OCI-LY7 (cell line): ENCODE measurements at regions not wholly inside any gene's neighbourhood (a gene's known extent, or its start where the extent isn't known, plus 50 kb on each side); places are given as distances from the start of the nearest gene placed in this dataset.

Source experiments
- BruUV-seq: library from RNA; stranded (reverse); fragments of 400-500 nt; replicated peaks from 2 replicates; lab custom pipeline; 2021; lab: Mats Ljungman, UMichigan
- CTCF ChIA-PET: fragments of 300-600 bp; sonication (Branson Sonifier 250); formaldehyde crosslinking; loops from one replicate; lab custom pipeline; 2022; ENCODE audit warnings: antibody characterized with exemption; ENCODE audit not compliant: unreplicated experiment; lab: Charles Lee
- POLR2A ChIA-PET: fragments of 300-600 bp; sonication (Branson Sonifier 250); formaldehyde crosslinking; loops from one replicate; lab custom pipeline; 2022; ENCODE audit warnings: antibody characterized with exemption; lab: Charles Lee
- DNase-seq: peaks from one replicate; pipeline ENCODE4 v3.0.0-alpha.2; 2015; ENCODE audit warnings: low spot score
- H2AFZ ChIP-seq: fragments of 200-600 bp; sonication (generic), shearing (Covaris generic); 2 replicates; pipeline ENCODE4 v1.6.1; 2014; ENCODE audit warnings: mild to moderate bottlenecking, antibody characterized with exemption, low read length, moderate library complexity
- H3K27ac ChIP-seq: fragments of 200-600 bp; sonication (generic); 2 replicates; pipeline ENCODE4 v1.5.1; 2014; ENCODE audit warnings: mixed run types, low read depth, mild to moderate bottlenecking, moderate library complexity, low read length, inconsistent platforms; ENCODE audit not compliant: poor library complexity, severe bottlenecking
- H3K36me3 ChIP-seq: fragments of 200-600 bp; sonication (generic); 2 replicates; pipeline ENCODE4 v1.6.1; 2014; ENCODE audit warnings: mild to moderate bottlenecking, antibody characterized with exemption, low read length, moderate library complexity, mixed read lengths; ENCODE audit not compliant: insufficient read depth
- H3K4me1 ChIP-seq: fragments of 200-600 bp; sonication (generic); 2 replicates; pipeline ENCODE4 v1.5.1; 2014; ENCODE audit warnings: mild to moderate bottlenecking, low read length; ENCODE audit not compliant: insufficient read depth, poor library complexity, severe bottlenecking
- H3K4me2 ChIP-seq: fragments of 200-600 bp; sonication (generic); 2 replicates; pipeline ENCODE4 v1.6.1; 2014; ENCODE audit warnings: mild to moderate bottlenecking, low read length
- H3K4me3 ChIP-seq: fragments of 200-600 bp; sonication (generic); 2 replicates; pipeline ENCODE4 v1.5.1; 2014; ENCODE audit warnings: mild to moderate bottlenecking, low read depth, low read length; ENCODE audit not compliant: poor library complexity, severe bottlenecking
- H3K79me2 ChIP-seq: fragments of 200-600 bp; sonication (generic); 2 replicates; pipeline ENCODE4 v1.6.1; 2016; ENCODE audit warnings: low read depth, mild to moderate bottlenecking, low read length, moderate library complexity, mixed read lengths; ENCODE audit not compliant: insufficient read depth
- H3K9me2 ChIP-seq: fragments of 200-600 bp; sonication (generic); 2 replicates; pipeline ENCODE4 v1.6.1; 2016; ENCODE audit warnings: mild to moderate bottlenecking, low read length, mixed read lengths; ENCODE audit not compliant: insufficient read depth
- H3K9me3 ChIP-seq: fragments of 200-600 bp; sonication (generic); 2 replicates; pipeline ENCODE4 v1.6.1; 2014; ENCODE audit warnings: mild to moderate bottlenecking, mixed run types, low read length, mixed read lengths
- H4K20me1 ChIP-seq: fragments of 200-600 bp; sonication (generic); 2 replicates; pipeline ENCODE4 v1.6.1; 2014; ENCODE audit warnings: mild to moderate bottlenecking, antibody characterized with exemption, low read length, moderate library complexity, mixed read lengths; ENCODE audit not compliant: insufficient read depth
- CTCF ChIP-seq: fragments of 200-600 bp; sonication (generic); conservative IDR thresholded peaks from 2 replicates; pipeline ENCODE4 v1.5.1; 2014; ENCODE audit warnings: mild to moderate bottlenecking, antibody characterized with exemption, low read length, moderate library complexity, mixed read lengths
- EZH2phosphoT487 ChIP-seq: fragments of 200-600 bp; sonication (generic); IDR thresholded peaks from 2 replicates; pipeline ENCODE4 v1.6.1; 2018; ENCODE audit warnings: low read depth, borderline replicate concordance, mild to moderate bottlenecking, mixed run types, antibody characterized with exemption, low read length, moderate library complexity, mixed read lengths
- intact Hi-C: fragments of 100-400 bp; cut with micrococcal nuclease; formaldehyde crosslinking; loops from one replicate; pipeline ENCODE4 v1.10.0; 2022; ENCODE audit not compliant: unreplicated experiment

GRCh38 chr7:98526059-98526458, 91.0 kb upstream of the NPTX2 start:
- ChIA-PET POLR2A (no interaction called here), CTCF (no interaction called here)
- H3K36me3 ChIP-seq, result no peaks in the 10 kb centered on the region
- H3K4me2 ChIP-seq, result no peak overlapping the region
- no peaks in the 10 kb centered on the region for H3K4me1 ChIP-seq
- no TSS peak for BruUV-seq
- H3K9me3 ChIP-seq, result no peaks in the 10 kb centered on the region
- intact Hi-C loops, result no loop called here
- no peaks in the 10 kb centered on the region for H3K79me2 ChIP-seq
- DNase-seq, result no peak
- no peak overlapping the region for H3K27ac ChIP-seq
- H2AFZ ChIP-seq, result no peak overlapping the region
- H3K4me3 ChIP-seq, result no peak overlapping the region
- no peaks in the 10 kb centered on the region for H4K20me1 ChIP-seq
- TF ChIP-seq EZH2phosphoT487, result no peak
- no peak for TF ChIP-seq CTCF
- no peaks in the 10 kb centered on the region for H3K9me2 ChIP-seq

GRCh38 chr7:98521089-98521692, 95.9 kb upstream of the NPTX2 start:
- intact Hi-C loops, result no loop called here
- DNase-seq, result no peak

More at GRCh38 chr7:98521089-98521692, 95.9 kb upstream of the NPTX2 start:
- Histone ChIP-seq H3K4me3 (no peak overlapping the region), H4K20me1 (no peaks in the 10 kb centered on the region), H3K9me2 (no peaks in the 10 kb centered on the region), H3K9me3 (no peaks in the 10 kb centered on the region), H3K4me2 (no peak overlapping the region), H3K79me2 (no peaks in the 10 kb centered on the region), H3K27ac (no peak overlapping the region), H3K36me3 (no peaks in the 10 kb centered on the region), H2AFZ (no peak overlapping the region), H3K4me1 (no peaks in the 10 kb centered on the region)
- no peak for TF ChIP-seq EZH2phosphoT487
- no peak for TF ChIP-seq CTCF
- BruUV-seq, result no TSS peak
- CTCF ChIA-PET, result no interaction called here
- POLR2A ChIA-PET, result interaction anchor here (0.7 kb wide), 1 partner anchor 220 kb away, joined by 3 read pairs; no protein-coding TSS in a partner anchor
